Stimulated activated naive CD8-positive, alpha-beta T cell treated with anti-CD3 and anti-CD28 coated beads, Interleukin-15, amount 100 ng/mL, for 72 hours (primary cell): ENCODE measurements at regions not wholly inside any gene's neighbourhood (a gene's known extent, or its start where the extent isn't known, plus 50 kb on each side); places are given as distances from the start of the nearest gene placed in this dataset.
"Not testable (repeated sequence)": the region's sequence is repeated elsewhere in the genome, so short reads cannot be mapped to it uniquely, and the experiment has no call there.

Experiments used
- ATAC-seq: fragments of 150-1000 bp; cut with Tn5 transposase; 2 replicates; pipeline ENCODE4 v1.10.0; 2021; ENCODE audit warnings: mild to moderate bottlenecking, moderate library complexity
- DNase-seq, 2 donors: peaks; one replicate each; pipeline ENCODE4 v3.0.0; 2021 to 2022
- H3K27ac Mint-ChIP-seq, 2 donors: one replicate each; pipeline ENCODE4 v1.8.0; 2022; ENCODE audit warnings: mild to moderate bottlenecking in 2 of 2, mixed read lengths in 2 of 2, moderate library complexity in 2 of 2
- H3K27me3 Mint-ChIP-seq: one replicate; pipeline ENCODE4 v1.8.0; 2022; ENCODE audit warnings: mixed read lengths
- H3K4me1 Mint-ChIP-seq: one replicate; pipeline ENCODE4 v1.8.0; 2022; ENCODE audit warnings: mild to moderate bottlenecking, mixed read lengths
- H3K4me3 Mint-ChIP-seq, 2 donors: one replicate each; pipeline ENCODE4 v1.8.0; 2022; ENCODE audit warnings: mild to moderate bottlenecking in 2 of 2, mixed read lengths in 2 of 2, moderate library complexity in 1 of 2
- H3K9me3 Mint-ChIP-seq, 2 donors: one replicate each; pipeline ENCODE4 v1.8.0; 2022; ENCODE audit warnings: mixed read lengths in 2 of 2

DNA sequence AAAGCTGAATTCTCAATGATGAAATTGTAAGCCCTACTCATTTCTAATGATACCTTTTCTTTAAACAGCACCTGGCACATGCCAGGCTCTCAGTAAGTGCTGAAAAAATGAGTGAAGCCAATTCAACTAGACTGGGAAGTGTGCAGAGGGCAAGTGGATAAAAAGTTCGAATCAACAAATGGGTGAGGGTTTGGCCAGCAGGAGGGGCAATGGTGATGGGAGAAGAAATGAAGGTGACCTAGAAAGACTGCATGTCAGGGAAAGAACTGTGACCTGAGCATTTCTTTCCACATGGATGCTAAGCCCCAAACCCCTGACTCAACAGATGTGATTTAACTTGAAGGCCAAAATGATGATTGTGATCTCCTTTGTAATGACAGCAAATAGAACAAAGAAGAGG lies 54.6 kb downstream of the DKK1 start:
- H3K27ac Mint-ChIP-seq = no peak overlapping the region
- DNase-seq (no peak), ATAC-seq (no peak)
- no peaks in the 10 kb centered on the region for H3K4me1 Mint-ChIP-seq
- no peaks in the 10 kb centered on the region for H3K27me3 Mint-ChIP-seq
- H3K4me3 Mint-ChIP-seq = no peak overlapping the region
- peaks cover 0 to 4% of the 10 kb centered on the region in 2 donors for H3K9me3 Mint-ChIP-seq

DNA sequence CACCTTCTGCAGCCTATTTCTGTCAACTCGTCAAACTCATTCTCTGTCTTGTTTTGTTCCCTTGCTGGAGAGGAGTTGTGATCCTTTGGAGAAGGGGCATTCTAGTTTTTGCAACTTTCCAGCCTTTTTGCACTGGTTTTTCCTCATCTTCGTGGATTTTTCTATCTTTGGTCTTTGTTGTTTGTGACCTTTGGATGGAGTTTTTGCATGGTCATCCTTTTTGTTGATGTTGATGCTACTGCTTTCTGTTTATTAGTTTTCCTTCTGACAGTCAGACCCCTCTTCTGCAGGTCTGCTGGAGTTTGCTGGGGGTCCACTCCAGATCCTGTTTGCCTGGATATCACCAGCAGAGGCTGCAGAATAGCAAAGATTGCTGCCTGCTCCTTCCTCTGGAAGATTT lies 60.1 kb downstream of the DKK1 start:
- not testable (repeated sequence) for H3K4me3 Mint-ChIP-seq, H3K27me3 Mint-ChIP-seq, DNase-seq, ATAC-seq, H3K27ac Mint-ChIP-seq, H3K4me1 Mint-ChIP-seq
- peaks cover 0 to 15% of the 10 kb centered on the region in 2 donors for H3K9me3 Mint-ChIP-seq

DNA sequence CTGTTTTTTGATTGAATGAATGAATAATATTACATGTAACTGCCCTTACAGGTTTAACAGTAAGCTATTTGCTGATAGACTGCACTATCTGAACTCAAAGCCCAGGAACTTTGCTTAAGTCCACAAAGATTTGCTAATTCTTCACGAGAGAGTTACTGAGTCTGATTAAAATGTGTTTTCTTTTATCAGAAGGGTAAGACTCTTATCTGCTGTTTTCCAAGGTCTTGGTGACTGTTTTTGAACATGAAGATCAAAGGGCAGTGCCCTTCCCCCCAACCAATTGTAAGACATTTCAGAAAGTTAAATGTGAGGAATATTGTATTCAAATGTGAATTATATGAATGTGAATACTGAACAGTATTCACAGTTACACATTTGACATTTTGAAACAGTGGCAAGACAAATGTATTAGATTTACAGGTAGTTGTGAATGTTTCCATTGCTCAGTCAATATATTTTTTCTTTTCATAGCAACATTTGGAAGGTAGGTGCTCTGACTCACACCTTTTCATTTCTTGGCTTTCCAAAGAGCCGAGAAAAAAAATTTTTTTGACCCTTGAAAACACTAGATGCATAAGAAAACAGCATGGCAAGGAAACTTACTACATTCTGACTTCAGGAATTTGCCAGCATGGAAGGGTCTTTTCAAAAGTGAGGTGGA lies 62.7 kb downstream of the DKK1 start:
- Mint-ChIP-seq H3K27ac (no peak overlapping the region), H3K4me3 (no peak overlapping the region), H3K27me3 (no peaks in the 10 kb centered on the region), H3K9me3 (peaks cover 0 to 15% of the 10 kb centered on the region in 2 donors), H3K4me1 (no peaks in the 10 kb centered on the region)
- no peak for ATAC-seq
- DNase-seq = no peak

DNA sequence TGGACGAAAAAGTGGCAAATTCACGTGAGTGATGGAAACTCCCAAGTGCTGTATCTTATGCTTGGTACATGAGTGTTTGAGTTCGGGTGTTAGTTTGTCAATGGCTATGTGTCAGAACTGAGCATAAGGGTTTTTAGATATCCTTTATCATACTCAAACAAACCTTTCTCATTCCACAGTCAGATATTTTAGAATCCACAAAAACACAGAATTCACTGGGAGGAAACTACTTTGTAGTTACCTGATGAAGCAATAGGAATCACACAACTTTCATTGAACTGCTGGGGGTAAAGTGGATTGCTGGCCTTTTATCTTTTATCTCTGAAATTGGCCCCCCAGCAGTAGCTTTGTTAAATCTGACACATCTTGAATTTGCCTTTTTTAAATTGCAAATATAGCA lies 64.0 kb downstream of the DKK1 start:
- H3K4me1 Mint-ChIP-seq = no peaks in the 10 kb centered on the region
- no peaks in the 10 kb centered on the region for H3K27me3 Mint-ChIP-seq
- no peak overlapping the region for H3K4me3 Mint-ChIP-seq
- H3K9me3 Mint-ChIP-seq = peaks cover 0 to 15% of the 10 kb centered on the region in 2 donors
- DNase-seq = no peak
- no peak overlapping the region for H3K27ac Mint-ChIP-seq
- no peak for ATAC-seq

DNA sequence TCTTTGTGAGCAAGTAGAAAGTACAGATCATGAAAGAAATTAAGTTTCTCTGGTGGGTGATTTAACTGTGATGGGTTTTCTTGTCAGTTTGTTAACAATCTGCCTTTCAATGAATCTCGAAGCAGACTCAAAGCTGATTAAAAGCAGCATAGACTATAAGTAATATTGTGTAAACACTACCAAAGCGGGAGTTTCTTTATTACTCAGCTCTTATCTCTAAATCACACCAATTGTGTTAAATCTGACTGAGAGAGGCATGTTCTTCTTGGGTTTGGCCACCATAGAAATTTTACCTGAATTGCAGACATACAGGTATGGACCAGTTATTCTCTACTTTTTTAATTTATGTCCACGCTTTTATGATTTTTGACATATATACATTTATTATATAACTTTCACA lies 65.2 kb downstream of the DKK1 start:
- Mint-ChIP-seq H3K4me1 (no peaks in the 10 kb centered on the region), H3K4me3 (no peak overlapping the region), H3K27ac (no peak overlapping the region), H3K9me3 (peaks cover 0 to 12% of the 10 kb centered on the region in 2 donors), H3K27me3 (no peaks in the 10 kb centered on the region)
- DNase-seq (no peak), ATAC-seq (no peak)

DNA sequence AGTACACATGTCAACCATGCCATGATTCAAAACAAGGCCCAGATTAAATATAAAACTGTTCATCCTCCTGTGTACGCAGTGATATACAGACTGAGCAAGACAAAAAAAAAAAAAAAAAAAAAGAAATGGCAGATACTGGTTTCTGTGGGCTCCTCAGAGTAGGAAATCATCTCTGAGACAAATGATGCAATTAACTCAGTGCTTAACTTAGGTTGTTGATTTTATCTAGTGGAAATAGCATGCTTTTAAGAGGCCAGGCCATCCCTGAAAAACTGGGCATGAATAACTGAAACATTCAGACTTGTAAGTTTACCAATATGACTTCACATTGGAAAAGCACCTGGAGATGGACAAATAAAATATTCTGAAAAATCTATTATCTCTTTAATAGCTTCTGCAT lies 69.0 kb downstream of the DKK1 start:
- no peak for DNase-seq
- Mint-ChIP-seq H3K9me3 (no peaks in the 10 kb centered on the region), H3K4me1 (no peaks in the 10 kb centered on the region), H3K27ac (no peak overlapping the region), H3K27me3 (no peaks in the 10 kb centered on the region), H3K4me3 (no peak overlapping the region)
- ATAC-seq = no peak

DNA sequence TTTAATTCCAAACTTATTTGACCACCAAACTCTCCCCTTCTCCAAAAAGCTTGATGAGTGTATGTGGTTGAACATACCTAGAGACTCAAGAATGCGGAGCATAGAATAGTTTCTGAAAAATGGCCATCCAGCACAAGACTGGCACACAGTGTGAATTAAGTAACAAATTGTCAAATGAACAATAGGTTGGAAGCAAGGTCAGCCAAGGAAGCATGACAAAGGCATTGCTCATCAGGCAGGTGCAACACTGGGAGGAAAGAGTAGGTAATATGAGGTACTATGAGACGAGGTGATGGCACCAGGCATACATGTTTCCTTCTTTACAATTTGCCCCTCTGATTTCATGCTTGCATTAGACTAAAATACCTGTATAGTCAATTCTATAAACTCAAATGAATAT lies 73.7 kb downstream of the DKK1 start:
- no peak for ATAC-seq

DNA sequence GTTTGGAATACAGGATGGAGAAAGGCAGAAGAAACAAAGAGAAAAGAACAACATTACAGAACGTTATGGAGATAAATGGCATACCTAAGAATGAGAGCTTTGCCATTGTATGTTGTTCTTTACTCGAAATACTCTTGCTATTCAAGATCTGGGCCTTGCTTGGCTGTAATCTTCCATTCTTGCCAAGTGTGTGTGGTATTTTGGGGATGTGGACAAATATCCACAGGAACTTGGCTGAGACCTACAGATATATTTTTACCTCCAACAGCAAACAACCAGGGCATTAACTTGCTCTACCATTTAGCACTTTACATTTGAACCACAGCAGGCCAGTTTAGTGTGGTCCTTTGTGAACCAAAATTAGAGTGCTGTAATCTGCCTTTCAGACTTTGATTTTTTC lies 76.3 kb downstream of the DKK1 start:
- Mint-ChIP-seq H3K9me3 (peaks cover 0 to 7% of the 10 kb centered on the region in 2 donors), H3K4me1 (no peaks in the 10 kb centered on the region), H3K4me3 (no peak overlapping the region)

More for the DNA sequence above, 73.7 kb downstream of the DKK1 start:
- H3K4me3 Mint-ChIP-seq = no peak overlapping the region
- H3K27me3 Mint-ChIP-seq = no peaks in the 10 kb centered on the region
- peaks cover 0 to 7% of the 10 kb centered on the region in 2 donors for H3K9me3 Mint-ChIP-seq
- no peak for DNase-seq
- H3K27ac Mint-ChIP-seq = no peak overlapping the region
- no peaks in the 10 kb centered on the region for H3K4me1 Mint-ChIP-seq

DNA sequence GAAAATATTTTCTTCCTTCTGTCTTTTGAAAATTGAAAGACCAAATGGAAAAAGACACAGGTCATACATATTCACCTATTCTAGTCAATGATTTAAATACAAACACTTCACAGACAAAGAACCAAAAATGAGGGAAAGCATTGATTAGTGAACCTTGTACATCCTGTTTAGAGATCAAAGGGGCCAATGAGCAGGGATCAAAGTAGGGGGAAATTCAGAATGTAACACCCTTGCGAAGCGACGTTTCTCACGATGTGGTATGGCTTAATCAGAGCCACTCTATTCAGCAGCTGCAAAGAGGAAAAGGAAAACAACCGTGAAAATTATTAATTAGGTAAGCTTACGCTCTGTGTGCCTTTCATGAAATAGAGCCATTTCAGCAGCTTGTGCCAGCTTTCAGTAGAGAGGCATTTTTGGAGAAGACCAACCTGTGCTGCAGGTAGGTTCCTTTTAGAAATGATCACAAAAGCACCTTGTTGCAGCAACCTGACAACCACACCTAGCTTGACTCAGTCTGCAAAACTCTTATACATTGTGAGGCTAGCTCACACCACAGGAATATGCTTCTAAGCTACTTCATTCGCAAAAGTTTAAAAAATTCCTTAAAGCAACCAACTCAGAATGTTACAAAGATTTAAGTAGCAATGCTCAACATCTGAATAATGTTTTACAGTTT lies 78.0 kb downstream of the DKK1 start:
- Mint-ChIP-seq H3K4me1 (no peaks in the 10 kb centered on the region), H3K4me3 (no peak overlapping the region)

More for the DNA sequence above, 76.3 kb downstream of the DKK1 start:
- DNase-seq = no peak
- no peak overlapping the region for H3K27ac Mint-ChIP-seq
- ATAC-seq = no peak
- H3K27me3 Mint-ChIP-seq = no peaks in the 10 kb centered on the region

DNA sequence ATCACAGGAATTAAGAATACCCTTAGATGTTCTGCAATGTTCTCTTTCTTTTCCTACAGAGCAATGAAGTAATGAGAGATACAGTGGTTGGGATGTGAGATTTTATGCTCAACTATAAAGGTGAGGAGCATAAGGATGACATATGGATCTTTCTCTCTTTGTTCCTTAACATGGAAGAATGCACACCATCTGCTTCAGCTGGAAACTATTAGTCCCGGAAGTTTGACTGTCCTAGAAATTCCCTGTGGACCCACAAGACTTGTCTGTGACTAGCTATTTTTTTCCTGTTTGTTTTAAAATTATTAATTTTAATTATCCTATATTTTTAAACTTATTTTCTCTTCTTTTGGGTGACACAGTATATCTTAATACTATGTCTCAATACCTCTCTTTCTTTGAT lies 80.2 kb downstream of the DKK1 start:
- ATAC-seq (no peak), DNase-seq (no peak)
- H3K27ac Mint-ChIP-seq = no peak overlapping the region
- H3K4me1 Mint-ChIP-seq = no peaks in the 10 kb centered on the region
- H3K4me3 Mint-ChIP-seq = no peak overlapping the region
- no peaks in the 10 kb centered on the region for H3K27me3 Mint-ChIP-seq
- H3K9me3 Mint-ChIP-seq = peaks cover 0 to 4% of the 10 kb centered on the region in 2 donors

More for the DNA sequence above, 78.0 kb downstream of the DKK1 start:
- H3K27ac Mint-ChIP-seq = no peak overlapping the region
- peaks cover 0 to 7% of the 10 kb centered on the region in 2 donors for H3K9me3 Mint-ChIP-seq
- DNase-seq (no peak), ATAC-seq (no peak)
- no peaks in the 10 kb centered on the region for H3K27me3 Mint-ChIP-seq

DNA sequence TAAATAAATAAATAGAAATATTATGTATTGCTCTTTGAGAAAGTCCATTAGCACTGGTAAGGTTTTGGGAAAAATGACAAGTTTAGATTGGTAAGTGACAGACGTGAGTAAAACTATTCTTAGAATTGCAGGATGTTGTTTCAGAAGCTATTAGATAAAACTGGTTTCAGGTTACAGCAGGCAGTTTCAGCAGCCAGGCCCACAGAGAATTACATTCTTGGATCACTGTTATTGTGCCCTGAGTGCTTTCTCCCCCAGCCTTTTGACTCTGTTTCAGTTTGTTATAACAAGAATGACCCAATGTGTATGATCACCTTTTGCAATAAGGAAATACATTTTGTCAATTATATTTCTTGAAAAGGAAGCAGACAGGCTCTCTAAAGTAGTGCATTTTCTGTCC lies 86.5 kb downstream of the DKK1 start:
- DNase-seq (no peak), ATAC-seq (no peak)
- H3K4me3 Mint-ChIP-seq = no peak overlapping the region
- no peaks in the 10 kb centered on the region for H3K4me1 Mint-ChIP-seq
- peaks cover 16 to 17% of the 10 kb centered on the region in 2 donors for H3K9me3 Mint-ChIP-seq
- H3K27ac Mint-ChIP-seq = no peak overlapping the region
- no peaks in the 10 kb centered on the region for H3K27me3 Mint-ChIP-seq

DNA sequence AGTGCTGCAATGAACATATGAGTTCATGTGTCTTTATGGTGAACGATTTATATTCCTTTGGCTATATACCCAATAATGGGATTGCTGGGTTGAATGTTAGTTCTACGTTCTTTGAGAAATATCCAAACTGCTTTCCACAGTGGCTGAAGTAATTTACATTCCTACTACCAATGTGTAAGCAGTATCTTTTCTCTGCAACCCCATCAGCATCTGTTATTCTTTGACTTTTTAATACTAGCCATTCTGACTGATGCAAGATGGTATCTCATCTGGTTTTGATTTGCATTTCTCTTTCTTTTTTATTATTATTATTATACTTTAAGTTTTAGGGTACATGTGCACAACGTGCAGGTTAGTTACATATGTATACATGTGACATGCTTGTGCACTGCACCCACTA lies 89.7 kb downstream of the DKK1 start:
- H3K4me3 Mint-ChIP-seq, ATAC-seq, H3K4me1 Mint-ChIP-seq, H3K27me3 Mint-ChIP-seq, DNase-seq, H3K27ac Mint-ChIP-seq: not testable (repeated sequence)
- H3K9me3 Mint-ChIP-seq = peaks cover 16 to 23% of the 10 kb centered on the region in 2 donors

DNA sequence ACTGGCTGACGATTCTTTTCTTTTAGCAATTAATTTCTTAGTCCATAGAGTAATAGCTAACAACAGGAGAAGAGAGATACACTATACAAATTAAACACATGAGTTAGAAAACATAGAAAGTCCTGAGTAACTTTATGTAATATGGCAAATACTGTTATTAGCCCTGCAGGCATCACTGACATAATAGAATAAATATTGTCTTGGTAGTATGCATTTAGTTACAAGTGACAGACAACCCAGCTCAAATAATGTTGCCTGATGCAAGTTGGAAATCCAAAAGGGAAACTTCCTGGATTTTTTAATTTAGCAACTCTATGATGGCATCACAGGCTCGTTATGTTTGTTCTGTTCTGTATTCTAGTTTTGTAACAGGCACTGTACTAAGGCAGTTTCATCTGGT lies 95.1 kb downstream of the DKK1 start:
- H3K9me3 Mint-ChIP-seq = peaks cover 0 to 6% of the 10 kb centered on the region in 2 donors

DNA sequence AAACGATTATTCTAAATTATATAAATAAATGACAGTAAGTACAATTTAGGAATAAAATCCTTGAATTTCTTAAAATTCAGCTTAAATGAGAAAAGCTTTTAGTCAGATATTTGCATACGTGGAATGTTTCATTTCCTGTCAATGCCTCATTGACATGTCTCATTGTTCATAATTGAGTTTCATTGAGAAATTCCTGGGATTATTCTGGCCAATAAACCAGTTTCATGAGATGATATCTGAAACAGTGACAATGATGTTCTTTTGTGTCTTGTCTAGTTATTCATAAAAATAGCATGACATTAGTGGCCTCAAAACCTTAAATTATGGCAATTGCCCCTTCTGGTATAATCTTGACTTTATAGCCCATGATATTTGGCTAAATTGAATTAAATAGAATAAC lies 95.8 kb downstream of the DKK1 start:
- no peaks in the 10 kb centered on the region for H3K4me1 Mint-ChIP-seq
- H3K9me3 Mint-ChIP-seq = peaks cover 0 to 6% of the 10 kb centered on the region in 2 donors
- no peak for DNase-seq
- no peak for ATAC-seq
- H3K27ac Mint-ChIP-seq = no peak overlapping the region
- H3K4me3 Mint-ChIP-seq = no peak overlapping the region
- no peaks in the 10 kb centered on the region for H3K27me3 Mint-ChIP-seq

More for the DNA sequence above, 95.1 kb downstream of the DKK1 start:
- Mint-ChIP-seq H3K4me1 (no peaks in the 10 kb centered on the region), H3K4me3 (no peak overlapping the region), H3K27ac (no peak overlapping the region), H3K27me3 (no peaks in the 10 kb centered on the region)
- ATAC-seq (no peak), DNase-seq (no peak)

DNA sequence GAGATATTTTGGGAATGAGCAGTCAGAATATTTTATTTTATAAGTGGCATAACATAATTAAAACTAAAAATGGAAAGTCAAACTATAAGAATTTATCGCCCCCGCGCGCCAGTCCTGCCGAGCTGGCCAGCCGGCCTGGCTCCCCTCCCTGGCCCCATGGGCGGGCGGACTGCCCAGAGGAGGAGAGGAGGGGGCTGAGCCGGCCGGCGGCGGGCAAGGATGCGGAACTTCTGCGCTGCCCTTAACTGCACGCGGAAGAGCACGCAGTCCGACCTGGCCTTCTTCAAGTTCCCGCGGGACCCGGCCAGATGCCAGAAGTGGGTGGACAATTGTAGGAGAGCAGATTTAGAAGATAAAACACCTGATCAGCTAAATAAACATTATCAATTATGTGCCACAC lies 96.8 kb downstream of the DKK1 start:
- DNase-seq = no peak

DNA sequence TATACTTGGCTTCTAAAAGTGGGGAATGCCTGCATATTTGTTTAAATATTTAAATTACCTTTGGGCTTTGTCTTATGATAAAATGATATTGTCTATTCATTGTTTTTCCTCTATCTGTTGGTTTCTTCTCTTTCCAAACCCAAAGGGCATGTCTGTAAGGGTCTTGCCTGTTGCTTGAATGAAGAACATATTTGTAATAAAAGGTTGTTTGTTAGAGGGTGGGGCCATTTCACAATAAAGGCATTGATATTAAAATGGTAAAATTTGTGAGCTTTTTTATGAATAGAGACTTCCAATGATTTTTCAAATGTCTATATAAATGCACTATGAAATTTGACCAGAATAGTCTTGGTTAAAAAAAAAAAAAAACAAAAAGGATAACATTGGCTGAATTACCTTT lies 105.2 kb downstream of the DKK1 start:
- Mint-ChIP-seq H3K27ac (no peak overlapping the region), H3K4me1 (no peaks in the 10 kb centered on the region), H3K9me3 (no peaks in the 10 kb centered on the region), H3K4me3 (no peak overlapping the region), H3K27me3 (no peaks in the 10 kb centered on the region)
- no peak for DNase-seq
- ATAC-seq = no peak

More for the DNA sequence above, 96.8 kb downstream of the DKK1 start:
- Mint-ChIP-seq H3K27ac (no peak overlapping the region), H3K4me1 (no peaks in the 10 kb centered on the region), H3K4me3 (no peak overlapping the region), H3K9me3 (peaks cover 0 to 6% of the 10 kb centered on the region in 2 donors), H3K27me3 (no peaks in the 10 kb centered on the region)
- ATAC-seq = no peak
